Adrenal gland (tissue), 5 donors: ENCODE measurements at regions not wholly inside any gene's neighbourhood (a gene's known extent, or its start where the extent isn't known, plus 50 kb on each side); places are given as distances from the start of the nearest gene placed in this dataset.
"Not testable (repeated sequence)": the region's sequence is repeated elsewhere in the genome, so short reads cannot be mapped to it uniquely, and the experiment has no call there.

Source experiments
- CTCF ChIP-seq, 6 experiments: fragments of 450-650 bp in 4 of 6; fragments of 200-600 bp in 2 of 6; sonication (generic) in 1 of 6; IDR thresholded peaks; 1 replicate in 5 of 6; 2 replicates in 1 of 6; pipeline versions ENCODE4 v1.5.1 to v1.8.0; 2016 to 2021; ENCODE audit warnings: antibody characterized with exemption in 6 of 6, mild to moderate bottlenecking in 2 of 6, moderate library complexity in 1 of 6
- POLR2A ChIP-seq, 2 donors: fragments of 450-650 bp; IDR thresholded peaks; one replicate each; pipeline ENCODE4 v1.6.1; 2017; ENCODE audit warnings: antibody characterized with exemption in 2 of 2, mild to moderate bottlenecking in 2 of 2, moderate library complexity in 1 of 2
- donor health status: DM: no; HTN: no; CAD: no.

- TF ChIP-seq CTCF, POLR2A (IDR thresholded peaks at IDR 0.05): not testable (repeated sequence)
Observed at GRCh38 chr2:110322535-110322934, 110.2 kb upstream of the MTLN start.
